SKM-1 (cell line): ENCODE measurements at regions not wholly inside any gene's neighbourhood (a gene's known extent, or its start where the extent isn't known, plus 50 kb on each side); places are given as distances from the start of the nearest gene placed in this dataset.

ENCODE experiments used
- DNase-seq: peaks from one replicate; lab custom pipeline; 2025; ENCODE audit not compliant: unreplicated experiment; lab: John Stamatoyannopoulos, UW

- DNase-seq, result no peak
Observed at GRCh38 chr9:79176014-79176697, 395.6 kb upstream of the TLE4 start.

DNA sequence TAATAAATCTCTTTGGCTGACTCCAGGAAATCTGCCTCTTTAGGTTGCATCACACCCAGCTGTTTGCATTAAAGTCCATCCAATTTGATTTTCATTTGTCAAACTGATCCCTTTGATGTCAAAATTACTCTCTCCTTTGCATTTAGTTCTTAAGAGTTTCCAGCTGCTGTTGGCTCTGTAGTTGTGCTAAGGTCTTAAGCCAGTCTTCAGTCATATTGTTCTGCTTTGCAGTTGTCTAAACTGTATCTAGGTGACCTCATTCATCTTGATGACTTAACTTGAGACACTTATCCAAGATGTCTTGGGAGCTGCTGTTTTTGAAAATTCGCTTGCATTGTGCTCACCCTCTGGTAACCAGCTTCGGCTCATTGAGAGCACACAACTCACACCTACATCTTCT lies 386.9 kb upstream of the TLE4 start:
- no peak for DNase-seq

DNA sequence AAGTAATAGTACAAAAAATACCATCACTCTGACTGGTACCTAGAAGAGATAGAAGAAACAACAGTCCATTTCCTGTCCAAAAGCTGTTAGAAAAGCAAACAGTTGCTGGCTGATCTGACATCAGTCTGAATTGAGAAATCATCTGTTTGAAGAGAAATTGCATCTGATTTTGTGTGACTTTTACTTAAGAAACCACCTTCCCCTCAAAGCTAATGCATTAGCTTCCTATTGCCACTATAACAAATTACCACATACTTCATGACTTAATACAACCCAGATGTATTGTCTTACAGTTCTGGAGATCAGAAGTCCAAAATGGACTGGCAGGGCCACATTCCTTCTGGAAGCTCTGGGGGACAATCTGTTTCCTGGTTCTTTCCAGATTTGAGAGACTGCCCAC lies 385.9 kb upstream of the TLE4 start:
- no peak for DNase-seq

DNA sequence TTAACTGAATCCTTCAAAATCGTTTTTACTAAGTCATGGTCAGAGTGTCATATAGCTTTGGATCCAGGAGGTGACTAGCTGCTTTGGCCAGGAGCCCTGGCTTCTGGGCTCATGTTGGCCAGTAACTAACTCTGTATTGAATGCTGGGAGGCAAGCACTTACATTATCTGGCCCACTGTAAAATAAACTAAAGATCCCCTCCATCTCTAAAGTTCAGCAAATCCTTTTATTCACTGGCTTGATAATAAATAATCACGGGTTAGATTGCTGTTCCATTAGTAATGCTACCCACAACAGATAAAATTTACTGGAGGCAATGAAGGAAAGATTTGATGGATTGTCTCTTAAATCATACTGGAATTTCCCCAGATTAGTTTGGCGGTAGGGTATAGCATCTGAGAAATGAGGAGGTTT lies 382.2 kb upstream of the TLE4 start:
- DNase-seq, result no peak

- DNase-seq, result no peak
Observed at GRCh38 chr9:79193001-79193400, 378.8 kb upstream of the TLE4 start.

DNA sequence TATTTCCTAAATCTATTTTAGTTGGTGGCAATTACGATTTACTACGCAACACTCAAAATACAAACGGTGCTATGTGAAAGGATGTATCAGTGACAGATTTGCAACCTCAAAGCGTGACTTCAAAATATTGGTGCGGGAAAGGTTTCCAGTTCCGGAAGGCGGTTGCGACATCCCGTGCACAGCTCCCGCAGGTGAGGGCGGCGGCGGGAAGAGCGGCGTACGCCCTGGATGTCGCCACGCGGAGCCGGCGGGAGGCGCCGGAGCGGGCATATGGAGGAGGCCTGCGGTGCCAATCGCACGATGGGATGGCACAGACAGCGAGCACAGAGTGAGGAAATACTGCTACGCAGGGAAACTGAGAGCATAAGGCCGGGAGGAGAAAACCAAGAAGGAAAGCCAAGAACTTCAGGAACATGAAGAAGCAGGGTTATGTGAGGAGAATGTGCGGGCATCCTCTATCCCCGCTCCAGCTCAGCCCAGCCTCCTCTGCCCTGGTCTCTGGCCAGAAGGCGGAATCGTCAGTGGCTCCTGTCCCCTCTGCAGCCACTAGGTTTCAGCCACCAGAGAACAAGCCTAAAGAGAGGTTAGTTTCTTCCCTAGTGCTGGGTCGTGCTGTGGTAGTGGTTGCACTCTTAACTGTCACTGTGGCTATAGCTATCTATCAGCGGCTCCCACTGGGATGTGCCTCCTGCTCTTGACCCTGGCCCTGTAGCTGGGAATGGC lies 378.1 kb upstream of the TLE4 start:
- no peak for DNase-seq

DNA sequence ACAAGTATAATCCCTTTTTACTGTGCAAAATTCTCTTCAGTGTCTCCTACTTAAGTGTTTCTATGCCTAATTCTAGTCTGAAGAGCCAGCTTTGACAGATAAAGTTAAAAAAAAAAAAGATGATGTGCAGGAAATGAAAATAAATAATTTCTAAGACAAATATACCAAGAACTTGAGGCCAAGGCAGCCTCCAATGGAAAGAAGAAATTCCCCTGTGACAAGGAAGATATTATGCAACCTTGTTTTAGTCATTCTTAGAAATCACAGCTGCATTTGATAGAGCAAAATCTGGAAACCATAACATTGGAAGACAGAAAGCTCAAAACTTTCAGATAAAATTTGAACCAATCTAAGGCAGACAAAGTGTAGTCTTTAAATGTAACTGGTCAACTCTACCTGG lies 375.9 kb upstream of the TLE4 start:
- no peak for DNase-seq

- DNase-seq, result no peak
Observed at GRCh38 chr9:79196606-79197005, 375.2 kb upstream of the TLE4 start.

DNA sequence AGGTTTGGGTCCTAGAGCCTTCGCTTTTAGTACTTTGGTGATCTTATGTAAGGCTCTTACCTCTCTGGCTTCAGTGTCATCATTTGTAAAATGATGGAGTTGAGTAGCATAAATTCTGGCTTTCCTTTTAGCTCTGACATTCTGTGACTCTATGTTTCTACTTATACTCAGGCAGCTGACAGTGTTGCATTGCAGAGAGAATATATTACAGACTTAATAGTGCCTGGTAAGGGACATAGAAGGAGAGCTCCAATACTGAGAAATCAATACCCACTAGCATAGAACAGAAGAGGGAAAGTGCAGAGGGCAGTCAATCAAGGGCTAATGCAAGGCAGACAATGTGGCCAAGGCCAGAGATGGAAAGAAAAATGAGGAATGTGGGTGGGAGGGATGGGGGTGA lies 371.4 kb upstream of the TLE4 start:
- no peak for DNase-seq

DNA sequence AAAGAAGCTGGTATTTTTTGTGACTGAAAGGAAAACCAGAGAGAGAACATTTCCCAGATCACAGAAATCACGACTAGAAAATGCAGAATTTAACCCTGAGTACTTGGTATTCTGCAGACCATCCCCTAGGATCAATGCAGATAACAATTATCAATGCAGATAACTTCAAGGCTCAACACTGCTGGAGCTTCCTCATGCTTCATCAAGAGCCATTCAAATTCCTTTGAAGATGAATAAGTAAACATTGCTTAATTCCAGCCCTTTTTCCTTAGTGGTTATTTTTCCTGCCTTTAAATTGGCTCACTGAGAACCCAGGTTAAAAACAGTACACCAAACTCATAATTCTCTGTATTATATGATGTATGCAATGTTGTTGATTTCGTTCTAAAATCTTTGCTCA lies 370.1 kb upstream of the TLE4 start:
- DNase-seq, result no peak

DNA sequence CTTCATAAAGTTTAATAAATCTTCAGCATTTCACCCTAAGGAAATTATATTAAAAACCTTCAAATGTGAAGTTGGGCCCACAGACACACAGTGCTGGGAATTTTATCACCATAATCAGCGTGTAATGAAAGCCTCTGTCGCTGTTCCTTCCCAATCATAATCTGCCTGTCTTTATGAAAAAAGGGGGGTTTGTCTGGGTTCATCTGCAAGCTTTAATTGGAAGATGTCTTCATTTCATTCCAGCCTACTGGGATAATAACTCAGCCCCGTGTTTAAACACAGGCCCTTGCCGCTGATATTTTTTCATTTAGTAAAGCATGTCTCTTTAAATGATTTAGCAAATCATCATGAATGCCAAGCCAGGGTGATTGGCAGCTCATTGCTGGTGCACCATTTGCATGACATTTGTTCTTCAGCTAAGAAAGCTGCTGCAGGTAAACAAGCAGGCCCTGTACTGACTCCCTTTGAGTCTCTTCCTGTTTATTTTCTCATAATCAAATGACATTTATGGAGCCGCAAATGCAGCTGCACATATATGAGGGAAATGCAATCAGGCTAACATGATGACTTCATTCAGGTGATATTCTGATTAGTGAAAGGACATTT lies 362.9 kb upstream of the TLE4 start:
- DNase-seq, result no peak

- DNase-seq, result no peak
Observed at GRCh38 chr9:79210541-79211243, 361.1 kb upstream of the TLE4 start.

DNA sequence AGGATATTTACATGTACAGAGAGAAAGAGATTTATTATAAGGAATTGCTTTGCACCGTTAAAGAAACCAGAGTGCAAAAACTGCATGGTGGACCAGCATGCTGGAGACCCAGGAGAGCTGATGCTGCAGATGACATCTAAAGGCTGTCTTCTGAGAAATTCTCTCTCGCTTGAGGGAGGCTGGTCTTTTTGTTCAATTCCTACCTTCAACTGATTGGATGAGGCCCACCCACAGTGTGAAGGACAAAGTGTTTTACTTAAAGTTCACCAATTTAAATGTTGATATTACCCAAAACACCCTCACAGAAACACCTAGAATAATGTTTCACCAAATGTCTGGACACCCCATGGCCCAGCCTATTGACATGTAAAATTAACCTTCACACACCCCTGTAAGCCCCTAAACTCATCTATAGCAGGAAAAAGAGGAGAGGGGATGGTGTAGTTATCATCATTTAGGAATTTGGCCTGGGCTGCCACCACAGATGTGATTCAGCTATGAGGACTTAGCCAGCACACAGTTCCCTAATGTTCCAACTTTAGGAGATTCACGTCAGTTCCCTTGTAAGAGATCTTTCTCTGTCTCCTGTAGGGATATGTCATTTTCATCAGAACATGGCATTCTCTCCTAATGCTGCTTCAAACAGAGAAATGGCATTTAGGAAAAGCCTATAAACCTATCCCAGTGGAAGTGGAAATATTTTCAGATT lies 358.2 kb upstream of the TLE4 start:
- no peak for DNase-seq

DNA sequence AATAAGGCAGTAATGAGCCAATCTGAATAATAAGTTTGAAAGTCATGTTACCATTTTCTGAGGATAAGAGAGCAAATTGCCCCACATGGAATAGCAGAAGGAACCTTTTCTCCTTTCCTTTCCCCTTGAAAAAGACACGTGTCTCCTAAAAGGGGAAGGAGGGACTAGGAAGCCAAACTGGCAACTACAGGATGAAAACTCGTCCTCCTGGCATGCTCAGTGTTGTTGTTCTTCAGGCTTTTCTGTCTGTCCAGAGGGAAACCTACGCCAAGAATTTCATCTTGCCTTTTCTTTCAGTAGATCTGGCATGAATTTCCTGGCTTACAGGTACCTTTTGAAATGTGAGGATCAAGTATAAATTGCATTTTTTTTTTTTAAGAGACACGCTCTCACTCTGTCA lies 355.9 kb upstream of the TLE4 start:
- DNase-seq, result no peak

DNA sequence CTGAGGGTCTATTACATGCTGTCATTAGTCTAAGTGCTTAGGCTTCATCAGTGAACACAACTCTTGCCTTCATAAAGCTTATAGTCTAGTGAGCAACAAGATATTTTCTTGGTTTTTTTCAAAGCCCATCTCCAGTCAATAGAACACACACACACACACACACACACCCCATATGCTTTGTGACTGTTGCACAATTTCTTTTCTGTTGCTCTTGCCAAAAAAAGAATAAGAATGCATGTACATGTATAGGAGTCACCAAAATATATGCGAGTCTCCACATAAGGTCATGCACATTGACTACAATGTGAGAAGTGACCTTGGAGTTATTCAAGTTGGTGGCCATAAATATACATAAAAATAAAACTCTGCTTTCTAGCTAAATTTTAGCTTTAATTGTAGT lies 351.5 kb upstream of the TLE4 start:
- DNase-seq, result no peak

DNA sequence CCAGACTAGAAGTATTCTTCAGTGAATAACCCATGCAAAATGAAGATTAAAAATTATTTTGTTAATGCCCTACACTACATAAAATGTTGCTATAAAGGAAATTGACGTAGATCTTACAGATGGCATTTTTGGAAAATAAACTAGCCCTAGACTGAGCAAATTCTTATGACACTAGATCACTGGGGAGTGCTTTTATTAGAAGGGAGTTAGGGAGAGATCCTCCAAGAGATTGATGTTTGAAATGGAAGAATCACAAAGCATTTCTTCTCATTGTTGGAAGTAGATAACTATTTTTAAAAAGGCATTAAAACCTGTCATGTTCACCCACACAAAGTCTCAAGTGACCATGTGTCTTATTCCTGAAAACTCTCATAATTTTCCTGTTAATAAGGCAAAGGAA lies 351.1 kb upstream of the TLE4 start:
- no peak for DNase-seq

- DNase-seq, result no peak
Observed at GRCh38 chr9:79221084-79221483, 350.7 kb upstream of the TLE4 start.

DNA sequence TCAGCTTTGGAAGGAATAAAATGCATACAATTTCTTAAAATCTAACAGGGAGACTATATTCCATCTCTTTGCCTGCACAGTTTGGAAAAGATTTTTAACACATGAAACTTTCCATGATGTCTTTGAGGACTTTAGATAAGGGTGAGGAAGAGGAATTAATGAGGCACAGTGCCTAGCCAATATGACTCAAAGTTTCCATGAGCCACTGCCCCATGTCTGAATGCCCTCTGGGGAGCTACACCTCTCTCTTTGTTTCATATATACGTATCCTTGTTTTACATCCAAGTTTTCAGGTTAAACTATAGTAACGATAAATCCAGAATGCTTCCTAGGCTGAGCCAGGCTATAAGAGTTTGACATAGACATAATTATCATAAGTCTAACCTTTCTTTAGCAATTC lies 349.3 kb upstream of the TLE4 start:
- no peak for DNase-seq

DNA sequence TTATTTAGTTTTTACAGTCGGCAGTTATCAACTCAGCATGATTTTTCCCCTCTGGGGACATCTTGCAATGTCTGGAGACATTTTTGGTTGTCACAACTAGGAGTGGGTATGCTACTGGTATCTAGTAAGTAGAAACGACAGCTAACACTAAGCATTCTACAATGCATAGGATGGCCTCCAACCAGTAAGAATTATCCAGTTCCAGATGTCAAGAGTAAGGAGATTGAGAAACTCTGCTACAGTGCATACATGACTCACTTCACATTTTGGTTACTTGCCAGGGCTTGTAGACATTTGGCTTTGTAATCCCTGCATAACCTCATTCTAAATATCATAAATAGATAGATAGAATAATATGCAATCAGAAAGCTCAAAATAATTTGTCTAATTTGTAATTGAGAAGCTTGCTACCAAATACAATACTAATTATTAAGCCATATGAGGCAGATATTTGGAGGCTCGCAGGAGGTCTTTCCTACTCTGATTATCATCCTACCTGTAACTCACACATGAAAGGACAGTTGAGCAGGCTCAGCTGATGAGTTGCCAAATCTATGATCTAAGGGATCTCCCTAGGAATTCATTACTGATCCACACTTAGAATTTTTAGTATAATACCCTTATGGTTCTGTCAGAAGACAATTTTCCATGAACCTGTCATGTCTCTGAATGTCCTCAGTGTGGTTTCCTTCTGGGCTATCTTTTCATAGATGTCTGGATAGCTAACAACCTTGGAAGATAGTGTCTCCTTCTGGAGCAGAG lies 346.9 kb upstream of the TLE4 start:
- DNase-seq, result no peak

- no peak for DNase-seq
Observed at GRCh38 chr9:79233542-79233941, 338.2 kb upstream of the TLE4 start.

GRCh38 chr9:79236466-79236865 lies 335.3 kb upstream of the TLE4 start:
- no peak for DNase-seq
